ENCODE measurements at regions not wholly inside any gene's neighbourhood (a gene's known extent, or its start where the extent isn't known, plus 50 kb on each side); places are given as distances from the start of the nearest gene placed in this dataset.

GRCh38 chr13:111973605-111974340 lies 93.2 kb upstream of the SOX1 start:
- DNase-seq (ENCODE audit: low spot score), result no peak

DNA sequence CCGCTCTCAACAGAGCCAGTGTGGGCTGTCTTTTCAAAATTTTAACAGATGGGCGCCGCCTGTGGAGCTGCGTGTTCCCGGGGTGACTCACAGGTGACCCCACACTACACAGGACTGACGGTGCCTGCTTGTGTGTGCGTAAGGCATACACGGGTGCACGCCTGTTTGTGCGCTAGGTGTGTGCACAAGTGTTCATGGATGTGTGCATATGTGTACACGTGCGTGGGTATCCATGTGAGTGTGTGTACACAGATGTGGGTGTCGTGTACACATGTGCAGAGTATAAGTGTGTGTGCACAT lies 92.7 kb upstream of the SOX1 start:
- ATAC-seq (ENCODE audit: low FRiP score) (no peak), DNase-seq (ENCODE audit: low spot score) (no peak)
- TF ChIP-seq, protein P1, sequence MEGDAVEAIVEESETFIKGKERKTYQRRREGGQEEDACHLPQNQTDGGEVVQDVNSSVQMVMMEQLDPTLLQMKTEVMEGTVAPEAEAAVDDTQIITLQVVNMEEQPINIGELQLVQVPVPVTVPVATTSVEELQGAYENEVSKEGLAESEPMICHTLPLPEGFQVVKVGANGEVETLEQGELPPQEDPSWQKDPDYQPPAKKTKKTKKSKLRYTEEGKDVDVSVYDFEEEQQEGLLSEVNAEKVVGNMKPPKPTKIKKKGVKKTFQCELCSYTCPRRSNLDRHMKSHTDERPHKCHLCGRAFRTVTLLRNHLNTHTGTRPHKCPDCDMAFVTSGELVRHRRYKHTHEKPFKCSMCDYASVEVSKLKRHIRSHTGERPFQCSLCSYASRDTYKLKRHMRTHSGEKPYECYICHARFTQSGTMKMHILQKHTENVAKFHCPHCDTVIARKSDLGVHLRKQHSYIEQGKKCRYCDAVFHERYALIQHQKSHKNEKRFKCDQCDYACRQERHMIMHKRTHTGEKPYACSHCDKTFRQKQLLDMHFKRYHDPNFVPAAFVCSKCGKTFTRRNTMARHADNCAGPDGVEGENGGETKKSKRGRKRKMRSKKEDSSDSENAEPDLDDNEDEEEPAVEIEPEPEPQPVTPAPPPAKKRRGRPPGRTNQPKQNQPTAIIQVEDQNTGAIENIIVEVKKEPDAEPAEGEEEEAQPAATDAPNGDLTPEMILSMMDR (IDR thresholded peaks at IDR 0.05), result no peak

More at GRCh38 chr13:111973605-111974340, 93.2 kb upstream of the SOX1 start:
- ATAC-seq (ENCODE audit: low FRiP score), result no peak
- TF ChIP-seq, protein P1 (IDR thresholded peaks at IDR 0.05), result no peak

- no peak for ATAC-seq (ENCODE audit: low FRiP score)
- TF ChIP-seq, protein P1 (IDR thresholded peaks at IDR 0.05), result no peak
- no peak for DNase-seq (ENCODE audit: low spot score)
Observed at GRCh38 chr13:111975539-111976473, 91.1 kb upstream of the SOX1 start.

DNA sequence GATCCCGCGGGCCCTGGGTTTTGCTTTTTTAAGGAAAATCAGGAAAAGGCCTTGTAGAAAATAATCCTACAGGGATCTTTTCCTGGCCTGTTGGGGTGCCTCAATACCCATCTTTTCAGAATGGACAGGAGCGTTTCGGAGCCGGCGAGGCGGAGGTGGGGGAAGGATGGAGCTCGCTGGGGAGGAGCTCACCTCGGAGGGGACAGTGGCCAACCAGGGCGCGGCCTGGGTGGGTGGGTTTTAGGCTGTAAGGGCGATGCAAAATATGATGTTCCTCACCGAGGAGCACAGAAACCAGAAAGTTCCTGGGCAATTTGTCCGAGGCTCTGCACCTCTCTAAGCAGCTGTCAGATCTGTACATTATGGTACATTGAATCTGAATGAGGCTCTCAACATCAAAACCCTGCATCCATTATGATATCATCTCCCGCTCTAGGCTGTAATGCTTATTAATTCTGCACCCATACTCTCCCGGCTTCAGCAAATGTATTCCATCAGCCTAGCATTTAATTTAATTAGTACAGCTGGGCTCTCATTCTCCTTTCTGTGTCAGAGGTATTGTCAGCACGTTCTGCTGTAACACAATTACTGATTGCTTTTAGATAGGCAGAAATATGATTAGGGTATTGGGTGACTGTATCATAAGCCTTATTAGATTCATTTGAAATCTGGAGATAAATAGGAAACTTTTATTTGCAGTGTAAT lies 90.3 kb upstream of the SOX1 start:
- DNase-seq (ENCODE audit: low spot score) (no peak), ATAC-seq (ENCODE audit: low FRiP score) (no peak)
- TF ChIP-seq, protein P1 (IDR thresholded peaks at IDR 0.05), result no peak

GRCh38 chr13:111977179-111977506 lies 89.8 kb upstream of the SOX1 start:
- TF ChIP-seq, protein P1 (IDR thresholded peaks at IDR 0.05), result no peak
- no peak for ATAC-seq (ENCODE audit: low FRiP score)

DNA sequence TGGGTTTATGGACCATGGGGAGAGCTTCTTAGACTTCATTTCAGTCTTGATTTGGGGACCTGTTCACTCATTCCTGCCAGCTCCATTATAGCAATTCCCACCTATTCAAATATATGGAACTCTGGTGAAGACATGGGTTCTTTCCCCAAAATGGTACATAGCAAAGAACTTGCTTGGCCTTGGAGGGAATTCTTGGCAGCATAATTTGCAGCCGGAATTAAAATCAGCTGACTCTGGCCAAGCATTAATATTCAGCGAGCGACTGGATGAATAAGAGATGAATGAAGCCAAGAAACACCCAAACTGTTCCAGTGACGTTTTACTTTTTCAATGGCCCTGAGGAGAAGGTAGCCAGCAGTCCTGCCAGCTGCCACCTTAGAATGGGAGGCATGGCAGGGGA lies 88.4 kb upstream of the SOX1 start:
- TF ChIP-seq, protein P1 (IDR thresholded peaks at IDR 0.05), result no peak
- ATAC-seq (ENCODE audit: low FRiP score) (no peak), DNase-seq (ENCODE audit: low spot score) (no peak)

More at GRCh38 chr13:111977179-111977506, 89.8 kb upstream of the SOX1 start:
- no peak for DNase-seq (ENCODE audit: low spot score)
